ENCODE measurements at regions not wholly inside any gene's neighbourhood (a gene's known extent, or its start where the extent isn't known, plus 50 kb on each side); places are given as distances from the start of the nearest gene placed in this dataset.

- no peaks in the 10 kb centered on the region for H3K4me1 ChIP-seq (ENCODE audit: control extremely low read depth in 1 of 4, control insufficient read depth in 4 of 4, insufficient read depth in 4 of 4, low read length in 3 of 4)
- H3K9me3 ChIP-seq (ENCODE audit: control extremely low read depth in 1 of 5, control insufficient read depth in 4 of 5, insufficient read depth in 2 of 5, low read depth in 1 of 5, low read length in 4 of 5) = no peaks in the 10 kb centered on the region
- H3K36me3 ChIP-seq (ENCODE audit: control insufficient read depth in 4 of 4, insufficient read depth in 4 of 4, low read length in 3 of 4) = no peaks in the 10 kb centered on the region
- ChIA-PET CTCF (no interaction called here), POLR2A (no interaction called here)
- DNase-seq = no peak
- H3K4me3 ChIP-seq (ENCODE audit: control insufficient read depth in 1 of 7, extremely low read depth in 1 of 7, insufficient read depth in 4 of 7, low read depth in 2 of 7, low read length in 6 of 7) = no peak overlapping the region
- H3K27me3 ChIP-seq (replicated peaks in 2 of 5; ENCODE audit: control insufficient read depth in 4 of 5, insufficient read depth in 5 of 5, low read length in 4 of 5) = no peaks in the 10 kb centered on the region
- no CpG with 5 or more reads among the region's 1 CpG for WGBS (ENCODE audit: insufficient coverage)
- H3K27ac ChIP-seq (ENCODE audit: insufficient read depth in 1 of 2, low read depth in 1 of 2, low read length in 2 of 2, poor library complexity in 1 of 2, severe bottlenecking in 2 of 2) = no peak overlapping the region
Measured at GRCh38 chr2:51705417-51705816, 673.5 kb upstream of the NRXN1 start.

GRCh38 chr2:51698021-51698420, 666.1 kb upstream of the NRXN1 start:
- Histone ChIP-seq H3K4me3 (ENCODE audit: control insufficient read depth in 1 of 7, extremely low read depth in 1 of 7, insufficient read depth in 4 of 7, low read depth in 2 of 7, low read length in 6 of 7) (no peak overlapping the region), H3K36me3 (ENCODE audit: control insufficient read depth in 4 of 4, insufficient read depth in 4 of 4, low read length in 3 of 4) (no peaks in the 10 kb centered on the region), H3K9me3 (ENCODE audit: control extremely low read depth in 1 of 5, control insufficient read depth in 4 of 5, insufficient read depth in 2 of 5, low read depth in 1 of 5, low read length in 4 of 5) (no peaks in the 10 kb centered on the region), H3K27me3 (replicated peaks in 2 of 5; ENCODE audit: control insufficient read depth in 4 of 5, insufficient read depth in 5 of 5, low read length in 4 of 5) (no peaks in the 10 kb centered on the region), H3K4me1 (ENCODE audit: control extremely low read depth in 1 of 4, control insufficient read depth in 4 of 4, insufficient read depth in 4 of 4, low read length in 3 of 4) (no peaks in the 10 kb centered on the region), H3K27ac (ENCODE audit: insufficient read depth in 1 of 2, low read depth in 1 of 2, low read length in 2 of 2, poor library complexity in 1 of 2, severe bottlenecking in 2 of 2) (no peak overlapping the region)
- CTCF ChIA-PET = no interaction called here
- no peak for DNase-seq
- POLR2A ChIA-PET = no interaction called here
- WGBS (ENCODE audit: insufficient coverage) = no CpG with 5 or more reads among the region's 3 CpGs

- no peaks in the 10 kb centered on the region for H3K36me3 ChIP-seq (ENCODE audit: control insufficient read depth in 4 of 4, insufficient read depth in 4 of 4, low read length in 3 of 4)
- H3K27ac ChIP-seq (ENCODE audit: insufficient read depth in 1 of 2, low read depth in 1 of 2, low read length in 2 of 2, poor library complexity in 1 of 2, severe bottlenecking in 2 of 2) = no peak overlapping the region
- no peaks in the 10 kb centered on the region for H3K9me3 ChIP-seq (ENCODE audit: control extremely low read depth in 1 of 5, control insufficient read depth in 4 of 5, insufficient read depth in 2 of 5, low read depth in 1 of 5, low read length in 4 of 5)
- CTCF ChIA-PET = no interaction called here
- no peak for DNase-seq
- WGBS (ENCODE audit: insufficient coverage) = 100% methylated on average over 1 of the region's 5 CpGs
- H3K4me1 ChIP-seq (ENCODE audit: control extremely low read depth in 1 of 4, control insufficient read depth in 4 of 4, insufficient read depth in 4 of 4, low read length in 3 of 4) = no peaks in the 10 kb centered on the region
- POLR2A ChIA-PET = no interaction called here
- H3K27me3 ChIP-seq (replicated peaks in 2 of 5; ENCODE audit: control insufficient read depth in 4 of 5, insufficient read depth in 5 of 5, low read length in 4 of 5) = no peaks in the 10 kb centered on the region
- H3K4me3 ChIP-seq (ENCODE audit: control insufficient read depth in 1 of 7, extremely low read depth in 1 of 7, insufficient read depth in 4 of 7, low read depth in 2 of 7, low read length in 6 of 7) = no peak overlapping the region
Measured at GRCh38 chr2:51697095-51697494, 665.2 kb upstream of the NRXN1 start.

GRCh38 chr2:51695531-51695930, 663.6 kb upstream of the NRXN1 start:
- H3K9me3 ChIP-seq (ENCODE audit: control extremely low read depth in 1 of 5, control insufficient read depth in 4 of 5, insufficient read depth in 2 of 5, low read depth in 1 of 5, low read length in 4 of 5) = no peaks in the 10 kb centered on the region
- no peak overlapping the region for H3K4me3 ChIP-seq (ENCODE audit: control insufficient read depth in 1 of 7, extremely low read depth in 1 of 7, insufficient read depth in 4 of 7, low read depth in 2 of 7, low read length in 6 of 7)
- CTCF ChIA-PET = no interaction called here
- DNase-seq = no peak
- no peaks in the 10 kb centered on the region for H3K4me1 ChIP-seq (ENCODE audit: control extremely low read depth in 1 of 4, control insufficient read depth in 4 of 4, insufficient read depth in 4 of 4, low read length in 3 of 4)
- H3K27me3 ChIP-seq (replicated peaks in 2 of 5; ENCODE audit: control insufficient read depth in 4 of 5, insufficient read depth in 5 of 5, low read length in 4 of 5) = no peaks in the 10 kb centered on the region
- POLR2A ChIA-PET = no interaction called here
- no CpG with 5 or more reads among the region's 1 CpG for WGBS (ENCODE audit: insufficient coverage)
- H3K27ac ChIP-seq (ENCODE audit: insufficient read depth in 1 of 2, low read depth in 1 of 2, low read length in 2 of 2, poor library complexity in 1 of 2, severe bottlenecking in 2 of 2) = no peak overlapping the region
- no peaks in the 10 kb centered on the region for H3K36me3 ChIP-seq (ENCODE audit: control insufficient read depth in 4 of 4, insufficient read depth in 4 of 4, low read length in 3 of 4)

GRCh38 chr2:51693640-51694039, 661.7 kb upstream of the NRXN1 start:
- no peaks in the 10 kb centered on the region for H3K9me3 ChIP-seq (ENCODE audit: control extremely low read depth in 1 of 5, control insufficient read depth in 4 of 5, insufficient read depth in 2 of 5, low read depth in 1 of 5, low read length in 4 of 5)
- no peaks in the 10 kb centered on the region for H3K4me1 ChIP-seq (ENCODE audit: control extremely low read depth in 1 of 4, control insufficient read depth in 4 of 4, insufficient read depth in 4 of 4, low read length in 3 of 4)
- no peak overlapping the region for H3K27ac ChIP-seq (ENCODE audit: insufficient read depth in 1 of 2, low read depth in 1 of 2, low read length in 2 of 2, poor library complexity in 1 of 2, severe bottlenecking in 2 of 2)
- H3K36me3 ChIP-seq (ENCODE audit: control insufficient read depth in 4 of 4, insufficient read depth in 4 of 4, low read length in 3 of 4) = no peaks in the 10 kb centered on the region
- no peak for DNase-seq
- ChIA-PET CTCF (no interaction called here), POLR2A (no interaction called here)
- no peaks in the 10 kb centered on the region for H3K27me3 ChIP-seq (replicated peaks in 2 of 5; ENCODE audit: control insufficient read depth in 4 of 5, insufficient read depth in 5 of 5, low read length in 4 of 5)
- WGBS (ENCODE audit: insufficient coverage) = no CpG with 5 or more reads among the region's 1 CpG
- H3K4me3 ChIP-seq (ENCODE audit: control insufficient read depth in 1 of 7, extremely low read depth in 1 of 7, insufficient read depth in 4 of 7, low read depth in 2 of 7, low read length in 6 of 7) = no peak overlapping the region

GRCh38 chr2:51681854-51682253, 649.9 kb upstream of the NRXN1 start:
- no peak for DNase-seq
- 100% methylated on average over 1 of the region's 2 CpGs for WGBS (ENCODE audit: insufficient coverage)
- Histone ChIP-seq H3K4me3 (ENCODE audit: control insufficient read depth in 1 of 7, extremely low read depth in 1 of 7, insufficient read depth in 4 of 7, low read depth in 2 of 7, low read length in 6 of 7) (no peak overlapping the region), H3K9me3 (ENCODE audit: control extremely low read depth in 1 of 5, control insufficient read depth in 4 of 5, insufficient read depth in 2 of 5, low read depth in 1 of 5, low read length in 4 of 5) (peaks cover 0 to 1% (median 0%) of the 10 kb centered on the region in 5 experiments), H3K36me3 (ENCODE audit: control insufficient read depth in 4 of 4, insufficient read depth in 4 of 4, low read length in 3 of 4) (no peaks in the 10 kb centered on the region), H3K27ac (ENCODE audit: insufficient read depth in 1 of 2, low read depth in 1 of 2, low read length in 2 of 2, poor library complexity in 1 of 2, severe bottlenecking in 2 of 2) (no peak overlapping the region), H3K27me3 (replicated peaks in 2 of 5; ENCODE audit: control insufficient read depth in 4 of 5, insufficient read depth in 5 of 5, low read length in 4 of 5) (no peaks in the 10 kb centered on the region), H3K4me1 (ENCODE audit: control extremely low read depth in 1 of 4, control insufficient read depth in 4 of 4, insufficient read depth in 4 of 4, low read length in 3 of 4) (no peaks in the 10 kb centered on the region)
- POLR2A ChIA-PET = no interaction called here
- CTCF ChIA-PET = no interaction called here

GRCh38 chr2:51673628-51674027, 641.7 kb upstream of the NRXN1 start:
- CTCF ChIA-PET = no interaction called here
- DNase-seq = no peak
- H3K27ac ChIP-seq (ENCODE audit: insufficient read depth in 1 of 2, low read depth in 1 of 2, low read length in 2 of 2, poor library complexity in 1 of 2, severe bottlenecking in 2 of 2) = no peak overlapping the region
- H3K27me3 ChIP-seq (replicated peaks in 2 of 5; ENCODE audit: control insufficient read depth in 4 of 5, insufficient read depth in 5 of 5, low read length in 4 of 5) = no peaks in the 10 kb centered on the region
- H3K4me3 ChIP-seq (ENCODE audit: control insufficient read depth in 1 of 7, extremely low read depth in 1 of 7, insufficient read depth in 4 of 7, low read depth in 2 of 7, low read length in 6 of 7) = no peak overlapping the region
- no peaks in the 10 kb centered on the region for H3K9me3 ChIP-seq (ENCODE audit: control extremely low read depth in 1 of 5, control insufficient read depth in 4 of 5, insufficient read depth in 2 of 5, low read depth in 1 of 5, low read length in 4 of 5)
- POLR2A ChIA-PET = no interaction called here
- H3K4me1 ChIP-seq (ENCODE audit: control extremely low read depth in 1 of 4, control insufficient read depth in 4 of 4, insufficient read depth in 4 of 4, low read length in 3 of 4) = no peaks in the 10 kb centered on the region
- H3K36me3 ChIP-seq (ENCODE audit: control insufficient read depth in 4 of 4, insufficient read depth in 4 of 4, low read length in 3 of 4) = no peaks in the 10 kb centered on the region
- WGBS (ENCODE audit: insufficient coverage) = no CpG with 5 or more reads among the region's 2 CpGs

- H3K36me3 ChIP-seq (ENCODE audit: control insufficient read depth in 4 of 4, insufficient read depth in 4 of 4, low read length in 3 of 4) = no peaks in the 10 kb centered on the region
- H3K27ac ChIP-seq (ENCODE audit: insufficient read depth in 1 of 2, low read depth in 1 of 2, low read length in 2 of 2, poor library complexity in 1 of 2, severe bottlenecking in 2 of 2) = no peak overlapping the region
- H3K9me3 ChIP-seq (ENCODE audit: control extremely low read depth in 1 of 5, control insufficient read depth in 4 of 5, insufficient read depth in 2 of 5, low read depth in 1 of 5, low read length in 4 of 5) = no peaks in the 10 kb centered on the region
- H3K4me3 ChIP-seq (ENCODE audit: control insufficient read depth in 1 of 7, extremely low read depth in 1 of 7, insufficient read depth in 4 of 7, low read depth in 2 of 7, low read length in 6 of 7) = no peak overlapping the region
- H3K4me1 ChIP-seq (ENCODE audit: control extremely low read depth in 1 of 4, control insufficient read depth in 4 of 4, insufficient read depth in 4 of 4, low read length in 3 of 4) = no peaks in the 10 kb centered on the region
- ChIA-PET CTCF (no interaction called here), POLR2A (no interaction called here)
- WGBS (ENCODE audit: insufficient coverage) = no CpG with 5 or more reads among the region's 1 CpG
- no peaks in the 10 kb centered on the region for H3K27me3 ChIP-seq (replicated peaks in 2 of 5; ENCODE audit: control insufficient read depth in 4 of 5, insufficient read depth in 5 of 5, low read length in 4 of 5)
- no peak for DNase-seq
Measured at GRCh38 chr2:51667679-51668078, 635.7 kb upstream of the NRXN1 start.

Data from common myeloid progenitor, CD34-positive (primary cell).